HG03460 (cell line): ENCODE measurements at regions not wholly inside any gene's neighbourhood (a gene's known extent, or its start where the extent isn't known, plus 50 kb on each side); places are given as distances from the start of the nearest gene placed in this dataset.
"Not testable (repeated sequence)": the region's sequence is repeated elsewhere in the genome, so short reads cannot be mapped to it uniquely, and the experiment has no call there.

Source experiments
- ATAC-seq: cut with Tn5 transposase; IDR thresholded peaks from one replicate; pipeline ENCODE4 v1.9.1; 2021; ENCODE audit not compliant: unreplicated experiment

GRCh38 chr1:37159102-37159501 lies 124.8 kb upstream of the GRIK3 start:
- no peak for ATAC-seq

- ATAC-seq = no peak
These were observed 126.9 kb upstream of the GRIK3 start for GRCh38 chr1:37161171-37161570.

GRCh38 chr1:37162059-37162458 lies 127.7 kb upstream of the GRIK3 start:
- ATAC-seq = no peak

GRCh38 chr1:37166005-37166404 lies 131.7 kb upstream of the GRIK3 start:
- no peak for ATAC-seq

GRCh38 chr1:37167479-37167878 lies 133.2 kb upstream of the GRIK3 start:
- ATAC-seq = no peak

GRCh38 chr1:37169241-37169640 lies 134.9 kb upstream of the GRIK3 start:
- no peak for ATAC-seq

- ATAC-seq = no peak
These were observed 135.5 kb upstream of the GRIK3 start for GRCh38 chr1:37169743-37170275.

- no peak for ATAC-seq
These were observed 137.4 kb upstream of the GRIK3 start for GRCh38 chr1:37171691-37172090.

- ATAC-seq = no peak
These were observed 140.0 kb upstream of the GRIK3 start for GRCh38 chr1:37174341-37174740.

- no peak for ATAC-seq
These were observed 140.6 kb upstream of the GRIK3 start for GRCh38 chr1:37174876-37175275.

GRCh38 chr1:37175666-37176215 lies 141.4 kb upstream of the GRIK3 start:
- ATAC-seq = no peak

- ATAC-seq = no peak
These were observed 142.0 kb upstream of the GRIK3 start for GRCh38 chr1:37176269-37176668.

- no peak for ATAC-seq
These were observed 143.0 kb upstream of the GRIK3 start for GRCh38 chr1:37177230-37177864.

GRCh38 chr1:37181425-37181824 lies 147.1 kb upstream of the GRIK3 start:
- ATAC-seq = no peak

- ATAC-seq = no peak
These were observed 150.5 kb upstream of the GRIK3 start for GRCh38 chr1:37184789-37185188.

- ATAC-seq = no peak
These were observed 152.0 kb upstream of the GRIK3 start for GRCh38 chr1:37186246-37186756.

GRCh38 chr1:37189111-37189510 lies 154.8 kb upstream of the GRIK3 start:
- no peak for ATAC-seq

- no peak for ATAC-seq
These were observed 163.1 kb upstream of the GRIK3 start for GRCh38 chr1:37197411-37197810.

- not testable (repeated sequence) for ATAC-seq
These were observed 180.0 kb upstream of the GRIK3 start for GRCh38 chr1:37214305-37214704.

GRCh38 chr1:37233606-37234005 lies 199.3 kb upstream of the GRIK3 start:
- no peak for ATAC-seq

- no peak for ATAC-seq
These were observed 200.7 kb upstream of the GRIK3 start for GRCh38 chr1:37234941-37235418.

- ATAC-seq = no peak
These were observed 203.6 kb upstream of the GRIK3 start for GRCh38 chr1:37237948-37238347.
